ENCODE measurements at regions not wholly inside any gene's neighbourhood (a gene's known extent, or its start where the extent isn't known, plus 50 kb on each side); places are given as distances from the start of the nearest gene placed in this dataset.
"Not testable (repeated sequence)": the region's sequence is repeated elsewhere in the genome, so short reads cannot be mapped to it uniquely, and the experiment has no call there.

- Histone ChIP-seq H3K36me3 (no peaks in the 10 kb centered on the region), H3K4me1 (no peaks in the 10 kb centered on the region), H3K27ac (no peak overlapping the region), H3K4me3 (no peak overlapping the region), H3K9me3 (no peaks in the 10 kb centered on the region), H3K27me3 (no peaks in the 10 kb centered on the region)
- intact Hi-C loops (cut with DNase I): no loop called here
- no peak for TF ChIP-seq CTCF (IDR thresholded peaks at IDR 0.05)
- DNase-seq: no peak
- no peak for ATAC-seq
Measured at GRCh38 chr4:124817531-124817930, 105.0 kb upstream of the ANKRD50 start.

- intact Hi-C loops (cut with DNase I); H3K27me3 ChIP-seq; H3K4me1 ChIP-seq: not testable (repeated sequence)
Measured at GRCh38 chr4:124812203-124812602, 99.7 kb upstream of the ANKRD50 start.

GRCh38 chr4:124810827-124811226, 98.3 kb upstream of the ANKRD50 start:
- TF ChIP-seq CTCF (IDR thresholded peaks at IDR 0.05): no peak
- intact Hi-C loops (cut with DNase I): no loop called here
- no peak overlapping the region for H3K4me3 ChIP-seq
- ATAC-seq: no peak
- peaks cover 6% of the 10 kb centered on the region for H3K9me3 ChIP-seq
- DNase-seq: no peak
- H3K27me3 ChIP-seq: no peaks in the 10 kb centered on the region
- no peaks in the 10 kb centered on the region for H3K36me3 ChIP-seq
- H3K4me1 ChIP-seq: no peaks in the 10 kb centered on the region
- no peak overlapping the region for H3K27ac ChIP-seq

More at GRCh38 chr4:124812203-124812602, 99.7 kb upstream of the ANKRD50 start:
- not testable (repeated sequence) for H3K36me3 ChIP-seq, H3K27ac ChIP-seq, ATAC-seq, H3K4me3 ChIP-seq, DNase-seq, H3K9me3 ChIP-seq

DNA sequence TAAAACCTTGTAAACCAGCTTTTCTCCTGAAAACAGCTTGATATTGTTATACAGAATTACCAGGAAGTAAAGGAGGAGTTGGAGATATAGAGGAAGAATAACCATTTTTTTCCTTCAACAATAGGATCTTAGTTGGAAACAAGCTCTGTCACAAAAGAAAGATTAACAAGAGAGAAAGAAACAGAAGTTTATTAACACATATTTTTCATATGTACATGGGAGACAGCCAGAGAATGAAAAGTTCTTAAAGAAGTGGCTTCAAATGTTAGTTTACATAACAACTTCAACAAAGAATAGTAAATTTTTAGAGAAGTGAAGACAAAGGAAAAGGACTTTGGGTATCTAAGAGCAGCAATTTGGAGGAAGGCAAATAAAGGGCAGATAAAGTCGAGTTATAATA, 94.9 kb upstream of the ANKRD50 start:
- TF ChIP-seq CTCF (IDR thresholded peaks at IDR 0.05): no peak
- intact Hi-C loops (cut with DNase I): no loop called here
- no peak for DNase-seq

DNA sequence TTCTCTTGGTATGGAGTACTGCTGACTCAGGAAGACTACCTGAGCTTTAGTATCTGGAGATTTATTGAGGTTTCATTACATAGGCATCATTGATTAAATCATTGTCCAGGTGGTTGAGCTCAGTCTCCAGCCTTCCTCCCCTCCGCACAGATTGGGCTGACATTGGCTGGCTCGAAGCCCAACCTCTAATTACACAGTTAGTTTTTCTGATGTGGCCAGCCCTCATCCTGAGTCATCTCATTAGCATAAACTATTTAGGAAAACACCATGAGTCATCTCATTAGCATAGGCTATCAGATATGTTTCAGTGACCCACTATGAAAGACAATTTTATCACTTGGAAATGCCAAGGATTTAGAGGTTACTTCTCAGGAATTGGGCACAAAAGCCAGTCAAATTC, 93.9 kb upstream of the ANKRD50 start:
- no peaks in the 10 kb centered on the region for H3K4me1 ChIP-seq
- H3K27ac ChIP-seq: no peak overlapping the region
- DNase-seq (no peak), ATAC-seq (no peak)
- no peaks in the 10 kb centered on the region for H3K27me3 ChIP-seq
- TF ChIP-seq CTCF (IDR thresholded peaks at IDR 0.05): no peak
- no peaks in the 10 kb centered on the region for H3K9me3 ChIP-seq
- H3K36me3 ChIP-seq: no peaks in the 10 kb centered on the region
- intact Hi-C loops (cut with DNase I): no loop called here
- H3K4me3 ChIP-seq: no peak overlapping the region

More for the DNA sequence above, 94.9 kb upstream of the ANKRD50 start:
- Histone ChIP-seq H3K27me3 (no peaks in the 10 kb centered on the region), H3K27ac (no peak overlapping the region), H3K4me1 (no peaks in the 10 kb centered on the region), H3K36me3 (no peaks in the 10 kb centered on the region), H3K4me3 (no peak overlapping the region), H3K9me3 (peaks cover 6% of the 10 kb centered on the region)
- ATAC-seq: no peak

DNA sequence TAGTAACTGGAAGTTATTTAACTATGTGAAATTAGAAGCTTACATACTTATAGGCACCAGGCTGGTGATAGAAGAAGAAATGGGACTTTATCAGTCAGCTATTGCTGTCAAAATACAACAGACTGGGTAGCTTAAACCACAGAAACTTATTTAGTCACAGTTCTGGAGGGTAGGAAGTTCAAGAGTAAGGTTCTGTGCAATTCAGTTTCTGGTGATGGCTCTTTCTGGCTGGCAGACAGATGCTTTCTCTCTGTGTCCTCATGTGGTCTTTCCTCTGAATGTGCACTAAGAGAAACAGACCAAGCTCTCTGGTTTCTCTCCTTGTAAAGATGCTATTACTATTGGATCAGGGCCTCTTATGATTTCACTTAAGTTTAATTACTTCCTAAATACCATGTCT, 92.1 kb upstream of the ANKRD50 start:
- no peak for ATAC-seq
- no peak overlapping the region for H3K4me3 ChIP-seq
- no peaks in the 10 kb centered on the region for H3K4me1 ChIP-seq
- no peak for DNase-seq
- no peaks in the 10 kb centered on the region for H3K36me3 ChIP-seq
- no peak overlapping the region for H3K27ac ChIP-seq
- no peaks in the 10 kb centered on the region for H3K9me3 ChIP-seq
- no peak for TF ChIP-seq CTCF (IDR thresholded peaks at IDR 0.05)
- H3K27me3 ChIP-seq: no peaks in the 10 kb centered on the region
- intact Hi-C loops (cut with DNase I): no loop called here
